Type B pancreatic cell (in vitro differentiated cells): ENCODE measurements at regions not wholly inside any gene's neighbourhood (a gene's known extent, or its start where the extent isn't known, plus 50 kb on each side); places are given as distances from the start of the nearest gene placed in this dataset.

Experiments used
- DNase-seq: peaks from one replicate; pipeline ENCODE4 v3.0.0; 2021; ENCODE audit warnings: mixed read lengths; ENCODE audit not compliant: unreplicated experiment; ENCODE audit errors: extremely low spot score
- H3K27ac Mint-ChIP-seq: 2 replicates; pipeline ENCODE4 v1.8.0; 2021; ENCODE audit warnings: mild to moderate bottlenecking, mixed read lengths
- H3K27me3 Mint-ChIP-seq: 2 replicates; pipeline ENCODE4 v1.8.0; 2021; ENCODE audit warnings: mixed read lengths
- H3K36me3 Mint-ChIP-seq: 2 replicates; pipeline ENCODE4 v1.8.0; 2021; ENCODE audit warnings: mixed read lengths
- H3K4me1 Mint-ChIP-seq: one replicate; pipeline ENCODE4 v1.8.0; 2021; ENCODE audit warnings: mixed read lengths; ENCODE audit not compliant: unreplicated experiment
- H3K4me3 Mint-ChIP-seq: 2 replicates; pipeline ENCODE4 v1.8.0; 2021; ENCODE audit warnings: mild to moderate bottlenecking, mixed read lengths
- H3K9me3 Mint-ChIP-seq: 2 replicates; pipeline ENCODE4 v1.8.0; 2021; ENCODE audit warnings: mixed read lengths
- TF ChIP-seq, protein P1 (sequence below): fragments of 200-600 bp; sonication (generic); conservative IDR thresholded peaks from 2 replicates; pipeline ENCODE4 v1.5.0; 2021; ENCODE audit warnings: antibody characterized with exemption, mild to moderate bottlenecking

DNA sequence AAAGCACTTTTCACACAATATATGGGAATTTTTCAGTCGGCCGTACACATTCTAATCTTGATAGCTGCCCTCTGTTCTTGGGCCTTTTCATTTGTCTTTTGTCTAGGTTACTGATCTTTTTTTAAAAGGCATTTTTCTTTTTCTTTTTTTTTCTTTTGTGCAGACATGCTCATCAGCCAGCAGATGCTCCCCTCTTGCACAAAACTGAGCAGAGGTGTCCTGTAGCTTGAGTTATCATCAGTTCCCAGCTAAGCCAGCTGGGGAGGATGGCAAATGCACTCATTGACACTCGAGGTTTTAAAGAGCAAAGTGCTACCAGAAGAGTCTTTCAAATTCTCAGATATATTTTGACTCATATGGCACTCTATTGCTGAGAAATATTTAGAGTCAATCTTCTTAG, 913.9 kb upstream of the SEL1L start:
- TF ChIP-seq, protein P1, sequence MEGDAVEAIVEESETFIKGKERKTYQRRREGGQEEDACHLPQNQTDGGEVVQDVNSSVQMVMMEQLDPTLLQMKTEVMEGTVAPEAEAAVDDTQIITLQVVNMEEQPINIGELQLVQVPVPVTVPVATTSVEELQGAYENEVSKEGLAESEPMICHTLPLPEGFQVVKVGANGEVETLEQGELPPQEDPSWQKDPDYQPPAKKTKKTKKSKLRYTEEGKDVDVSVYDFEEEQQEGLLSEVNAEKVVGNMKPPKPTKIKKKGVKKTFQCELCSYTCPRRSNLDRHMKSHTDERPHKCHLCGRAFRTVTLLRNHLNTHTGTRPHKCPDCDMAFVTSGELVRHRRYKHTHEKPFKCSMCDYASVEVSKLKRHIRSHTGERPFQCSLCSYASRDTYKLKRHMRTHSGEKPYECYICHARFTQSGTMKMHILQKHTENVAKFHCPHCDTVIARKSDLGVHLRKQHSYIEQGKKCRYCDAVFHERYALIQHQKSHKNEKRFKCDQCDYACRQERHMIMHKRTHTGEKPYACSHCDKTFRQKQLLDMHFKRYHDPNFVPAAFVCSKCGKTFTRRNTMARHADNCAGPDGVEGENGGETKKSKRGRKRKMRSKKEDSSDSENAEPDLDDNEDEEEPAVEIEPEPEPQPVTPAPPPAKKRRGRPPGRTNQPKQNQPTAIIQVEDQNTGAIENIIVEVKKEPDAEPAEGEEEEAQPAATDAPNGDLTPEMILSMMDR: peak; percentile 37
- no peak overlapping the region for H3K27ac Mint-ChIP-seq
- no peak for DNase-seq
- H3K27me3 Mint-ChIP-seq: no peaks in the 10 kb centered on the region
- no peaks in the 10 kb centered on the region for H3K9me3 Mint-ChIP-seq
- peaks cover 10% of the 10 kb centered on the region for H3K4me1 Mint-ChIP-seq
- no peaks in the 10 kb centered on the region for H3K36me3 Mint-ChIP-seq
- no peak overlapping the region for H3K4me3 Mint-ChIP-seq

DNA sequence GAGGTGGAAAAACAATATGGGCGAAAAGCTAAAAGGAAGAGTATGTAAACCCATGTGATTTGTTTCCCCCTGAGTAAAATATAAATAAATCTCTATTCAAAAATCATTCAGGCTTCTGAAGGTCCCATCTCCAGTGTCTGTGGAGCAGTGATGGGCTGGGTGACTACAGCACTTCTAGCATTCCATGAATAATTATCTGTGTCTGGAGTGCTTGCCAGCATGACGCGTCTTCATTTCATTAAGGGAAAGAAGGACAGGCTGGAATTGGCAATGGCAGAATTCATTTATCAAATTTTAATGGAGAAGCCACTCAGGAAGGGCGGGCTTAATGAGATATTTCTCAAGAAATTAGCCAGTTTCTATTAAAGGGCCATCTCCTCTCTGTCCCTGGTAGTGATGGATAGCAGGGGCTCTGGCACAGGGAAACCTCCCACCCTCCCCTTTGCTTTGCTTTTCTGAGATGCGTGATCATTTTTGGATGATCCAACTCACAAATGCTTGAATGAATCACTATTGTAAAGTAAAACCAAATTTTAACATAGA, 916.3 kb upstream of the SEL1L start:
- Mint-ChIP-seq H3K9me3 (no peaks in the 10 kb centered on the region), H3K4me3 (no peak overlapping the region), H3K27ac (no peak overlapping the region), H3K4me1 (peaks cover 10% of the 10 kb centered on the region), H3K27me3 (no peaks in the 10 kb centered on the region), H3K36me3 (no peaks in the 10 kb centered on the region)
- TF ChIP-seq, protein P1: no peak
- DNase-seq: no peak

DNA sequence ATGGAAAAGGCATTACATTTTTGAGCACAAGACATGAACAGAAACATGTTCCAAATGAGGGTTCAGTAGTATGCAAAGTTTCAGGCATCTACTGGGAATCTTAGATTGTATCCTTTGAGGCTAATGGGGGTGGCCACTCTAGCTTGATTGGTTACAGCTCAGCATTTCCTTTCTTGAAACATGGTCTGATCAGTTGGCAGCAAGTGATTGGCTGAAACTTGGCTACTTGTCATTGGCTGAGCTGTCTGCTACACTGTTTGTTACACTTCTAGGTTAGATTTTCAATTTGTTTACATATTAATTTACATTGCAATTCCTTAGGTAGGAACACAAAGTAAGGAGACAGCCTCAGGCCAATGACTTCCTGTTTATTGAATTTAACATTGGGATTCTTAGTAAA, 918.0 kb upstream of the SEL1L start:
- Mint-ChIP-seq H3K27me3 (no peaks in the 10 kb centered on the region), H3K36me3 (no peaks in the 10 kb centered on the region), H3K27ac (no peak overlapping the region), H3K9me3 (no peaks in the 10 kb centered on the region), H3K4me3 (no peak overlapping the region), H3K4me1 (peaks cover 5% of the 10 kb centered on the region)
- no peak for DNase-seq
- TF ChIP-seq, protein P1: no peak

DNA sequence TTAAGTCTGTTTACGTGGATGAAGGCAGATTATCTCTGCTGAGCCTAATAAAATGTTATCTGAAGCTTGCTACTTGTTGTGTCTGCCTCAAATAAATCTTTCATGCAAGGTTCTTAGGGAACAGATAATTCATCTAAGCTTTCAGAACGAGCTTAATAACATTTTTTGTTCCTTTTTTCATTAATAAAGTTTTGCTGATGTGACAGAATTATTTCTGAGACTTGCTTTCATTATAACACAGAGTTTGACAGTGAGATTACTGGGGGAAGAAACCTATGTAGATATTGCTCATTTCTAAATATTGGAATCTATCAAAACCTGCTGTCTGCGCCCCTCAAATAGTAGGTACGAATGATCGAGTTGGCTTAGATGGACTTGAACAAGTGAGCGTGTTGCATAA, 948.7 kb upstream of the SEL1L start:
- H3K36me3 Mint-ChIP-seq: no peaks in the 10 kb centered on the region
- no peaks in the 10 kb centered on the region for H3K9me3 Mint-ChIP-seq
- TF ChIP-seq, protein P1: no peak
- no peak overlapping the region for H3K27ac Mint-ChIP-seq
- no peak overlapping the region for H3K4me3 Mint-ChIP-seq
- no peaks in the 10 kb centered on the region for H3K27me3 Mint-ChIP-seq
- no peaks in the 10 kb centered on the region for H3K4me1 Mint-ChIP-seq
- no peak for DNase-seq

DNA sequence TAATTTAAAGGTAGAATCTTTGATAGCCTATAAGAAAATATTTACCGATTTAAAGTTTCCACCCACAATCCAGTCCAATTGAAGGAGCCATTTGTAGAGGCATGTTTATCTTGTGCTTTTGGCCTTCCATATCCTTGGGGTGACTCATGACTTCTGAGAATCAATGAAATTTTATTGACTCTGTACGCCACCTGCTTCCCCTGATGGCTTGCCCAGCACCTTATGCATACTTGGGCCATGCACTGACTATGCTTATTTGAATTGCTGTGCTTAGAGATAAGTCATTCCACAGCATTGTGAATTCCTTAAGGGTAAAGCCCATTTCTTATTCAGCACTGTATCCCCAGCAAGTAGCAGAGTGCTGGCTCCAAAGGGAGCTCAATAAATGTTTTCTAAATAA, 954.8 kb upstream of the SEL1L start:
- H3K27me3 Mint-ChIP-seq: no peaks in the 10 kb centered on the region
- no peak overlapping the region for H3K4me3 Mint-ChIP-seq
- TF ChIP-seq, protein P1: no peak
- H3K27ac Mint-ChIP-seq: no peak overlapping the region
- H3K4me1 Mint-ChIP-seq: peaks cover 5% of the 10 kb centered on the region
- H3K36me3 Mint-ChIP-seq: no peaks in the 10 kb centered on the region
- H3K9me3 Mint-ChIP-seq: no peaks in the 10 kb centered on the region
- DNase-seq: no peak

DNA sequence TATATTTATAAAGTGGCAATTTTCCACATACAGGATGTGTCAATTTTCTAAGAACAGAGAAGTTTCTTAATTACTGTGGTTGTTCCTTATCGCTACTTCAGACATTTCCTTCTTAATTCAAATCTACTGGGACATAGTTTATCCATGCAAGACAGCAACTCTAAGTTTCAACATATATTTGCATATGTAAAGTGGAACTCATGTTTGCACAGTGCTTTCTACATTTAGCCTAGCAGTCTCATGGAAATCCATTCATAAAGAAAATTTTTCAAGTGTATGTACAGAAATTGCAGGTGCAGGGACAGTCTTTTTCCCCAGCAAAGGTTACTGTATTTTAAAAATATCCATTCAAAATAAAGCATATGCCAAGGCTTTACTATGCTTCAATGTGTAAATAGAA, 956.7 kb upstream of the SEL1L start:
- Mint-ChIP-seq H3K4me3 (no peak overlapping the region), H3K9me3 (no peaks in the 10 kb centered on the region), H3K27ac (no peak overlapping the region), H3K4me1 (peaks cover 5% of the 10 kb centered on the region), H3K36me3 (no peaks in the 10 kb centered on the region), H3K27me3 (no peaks in the 10 kb centered on the region)
- TF ChIP-seq, protein P1: no peak
- no peak for DNase-seq
